Gastroesophageal sphincter (tissue), 4 donors: ENCODE measurements at regions not wholly inside any gene's neighbourhood (a gene's known extent, or its start where the extent isn't known, plus 50 kb on each side); places are given as distances from the start of the nearest gene placed in this dataset.

Experiments used
- ATAC-seq: fragments of 150-250 bp; one replicate; pipeline ENCODE4 v1.9.1; 2016; ENCODE audit warnings: mild to moderate bottlenecking, moderate library complexity
- H3K27ac ChIP-seq, 4 donors: fragments of 200-600 bp; sonication (generic) in 3 of 4; 1 replicate in 3 of 4; 2 replicates in 1 of 4; pipeline ENCODE4 v1.5.1; 2016 to 2019
- H3K27me3 ChIP-seq: fragments of 200-600 bp; sonication (generic); one replicate; pipeline ENCODE4 v1.5.1; 2019
- H3K36me3 ChIP-seq, 2 donors: fragments of 200-600 bp; sonication (generic); one replicate each; pipeline ENCODE4 v1.5.1; 2019; ENCODE audit warnings: control low read depth in 1 of 2
- H3K4me1 ChIP-seq, 3 donors: fragments of 200-600 bp; sonication (generic); 1 replicate in 2 of 3; 2 replicates in 1 of 3; pipeline ENCODE4 v1.5.1; 2016 to 2019; ENCODE audit warnings: control low read depth in 2 of 3
- H3K4me3 ChIP-seq, 2 donors: fragments of 200-600 bp; sonication (generic); one replicate each; pipeline ENCODE4 v1.5.1; 2019; ENCODE audit warnings: mild to moderate bottlenecking in 1 of 2, moderate library complexity in 1 of 2
- H3K9me3 ChIP-seq, 3 donors: fragments of 200-600 bp; sonication (generic); one replicate each; pipeline ENCODE4 v1.5.1; 2017 to 2019; ENCODE audit warnings: control low read depth in 2 of 3
- EP300 ChIP-seq: sonication (generic); formaldehyde crosslinking; IDR thresholded peaks from one replicate; pipeline ENCODE4 v1.6.1; 2017; ENCODE audit warnings: antibody characterized with exemption, mild to moderate bottlenecking
- POLR2A ChIP-seq, 2 donors: fragments of 450-650 bp; IDR thresholded peaks; one replicate each; pipeline ENCODE4 v1.6.1; 2017; ENCODE audit warnings: antibody characterized with exemption in 2 of 2, mild to moderate bottlenecking in 2 of 2, moderate library complexity in 1 of 2
- POLR2AphosphoS5 ChIP-seq: sonication (generic); formaldehyde crosslinking; IDR thresholded peaks from one replicate; pipeline ENCODE4 v1.6.1; 2017; ENCODE audit warnings: antibody characterized with exemption
- WGBS, 2 donors: methylation state at CpG; one replicate each; pipeline ENCODE4 v1.1.5; 2018; ENCODE audit warnings: low coverage in 1 of 2; 5-methylcytosine and 5-hydroxymethylcytosine counted together
- TF ChIP-seq, protein P1 (sequence below), 4 experiments: fragments of 200-600 bp in 2 of 4; fragments of 450-650 bp in 2 of 4; sonication (generic) in 1 of 4; IDR thresholded peaks; one replicate each; pipeline ENCODE4 v1.5.1; 2017 to 2019; ENCODE audit warnings: antibody characterized with exemption in 4 of 4, mild to moderate bottlenecking in 2 of 4, moderate library complexity in 2 of 4

DNA sequence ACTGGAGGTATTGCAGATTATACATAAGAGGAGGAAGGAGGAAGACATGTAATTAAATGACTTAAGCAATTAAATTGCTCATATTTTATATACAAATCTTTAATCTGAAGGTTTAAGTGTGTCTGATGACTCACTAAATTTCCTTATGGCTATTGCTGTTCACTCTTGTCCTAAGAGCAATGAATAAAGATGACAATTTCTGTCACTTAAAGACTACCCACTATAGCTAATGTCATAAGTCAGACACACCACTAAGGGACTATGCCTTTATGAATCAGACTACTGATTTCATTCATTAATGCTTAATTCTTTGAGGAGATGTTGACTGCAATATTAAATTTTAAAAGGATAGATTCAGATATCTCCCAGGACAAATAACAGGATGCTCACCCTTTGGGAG lies 1514.7 kb downstream of the PCDH18 start:
- no peaks in the 10 kb centered on the region for H3K9me3 ChIP-seq
- no peaks in the 10 kb centered on the region for H3K4me1 ChIP-seq
- H3K4me3 ChIP-seq = no peak overlapping the region
- no peak for ATAC-seq
- H3K27me3 ChIP-seq = no peaks in the 10 kb centered on the region
- TF ChIP-seq POLR2AphosphoS5 (no peak), POLR2A (IDR thresholded peaks at IDR 0.05) (no peak), EP300 (no peak)
- TF ChIP-seq, protein P1, sequence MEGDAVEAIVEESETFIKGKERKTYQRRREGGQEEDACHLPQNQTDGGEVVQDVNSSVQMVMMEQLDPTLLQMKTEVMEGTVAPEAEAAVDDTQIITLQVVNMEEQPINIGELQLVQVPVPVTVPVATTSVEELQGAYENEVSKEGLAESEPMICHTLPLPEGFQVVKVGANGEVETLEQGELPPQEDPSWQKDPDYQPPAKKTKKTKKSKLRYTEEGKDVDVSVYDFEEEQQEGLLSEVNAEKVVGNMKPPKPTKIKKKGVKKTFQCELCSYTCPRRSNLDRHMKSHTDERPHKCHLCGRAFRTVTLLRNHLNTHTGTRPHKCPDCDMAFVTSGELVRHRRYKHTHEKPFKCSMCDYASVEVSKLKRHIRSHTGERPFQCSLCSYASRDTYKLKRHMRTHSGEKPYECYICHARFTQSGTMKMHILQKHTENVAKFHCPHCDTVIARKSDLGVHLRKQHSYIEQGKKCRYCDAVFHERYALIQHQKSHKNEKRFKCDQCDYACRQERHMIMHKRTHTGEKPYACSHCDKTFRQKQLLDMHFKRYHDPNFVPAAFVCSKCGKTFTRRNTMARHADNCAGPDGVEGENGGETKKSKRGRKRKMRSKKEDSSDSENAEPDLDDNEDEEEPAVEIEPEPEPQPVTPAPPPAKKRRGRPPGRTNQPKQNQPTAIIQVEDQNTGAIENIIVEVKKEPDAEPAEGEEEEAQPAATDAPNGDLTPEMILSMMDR (IDR thresholded peaks at IDR 0.05) = no peak
- no peaks in the 10 kb centered on the region for H3K36me3 ChIP-seq
- H3K27ac ChIP-seq = no peak overlapping the region

DNA sequence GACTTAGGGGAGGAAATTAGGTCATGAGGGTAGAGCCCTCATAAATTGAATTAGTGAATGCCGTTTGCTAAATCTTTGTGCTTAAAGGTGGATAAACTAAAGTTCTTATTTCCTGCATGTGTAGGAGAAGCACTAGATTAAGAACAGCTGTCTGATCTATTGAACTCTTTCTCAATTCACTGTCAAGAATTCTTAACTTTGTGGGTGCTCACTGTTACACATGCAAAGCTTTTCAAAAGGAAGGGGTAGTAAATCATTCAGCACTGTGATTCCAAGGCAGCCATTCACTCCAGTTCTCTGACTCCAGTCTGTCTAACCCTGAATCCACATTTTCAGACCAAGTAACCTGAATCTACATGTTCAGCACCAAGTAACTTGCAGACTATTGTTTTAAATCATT lies 1520.1 kb downstream of the PCDH18 start:
- H3K36me3 ChIP-seq = no peaks in the 10 kb centered on the region
- H3K27ac ChIP-seq = no peak overlapping the region
- no peaks in the 10 kb centered on the region for H3K9me3 ChIP-seq
- WGBS, 2 donors = 33% methylated on average over 1 of the region's 1 CpG
- TF ChIP-seq POLR2AphosphoS5 = no peak
- no peak for TF ChIP-seq POLR2A (IDR thresholded peaks at IDR 0.05)
- no peak for TF ChIP-seq EP300
- TF ChIP-seq, protein P1 (IDR thresholded peaks at IDR 0.05) = no peak
- H3K27me3 ChIP-seq = no peaks in the 10 kb centered on the region
- H3K4me3 ChIP-seq = no peak overlapping the region
- H3K4me1 ChIP-seq = no peaks in the 10 kb centered on the region
- ATAC-seq = no peak

DNA sequence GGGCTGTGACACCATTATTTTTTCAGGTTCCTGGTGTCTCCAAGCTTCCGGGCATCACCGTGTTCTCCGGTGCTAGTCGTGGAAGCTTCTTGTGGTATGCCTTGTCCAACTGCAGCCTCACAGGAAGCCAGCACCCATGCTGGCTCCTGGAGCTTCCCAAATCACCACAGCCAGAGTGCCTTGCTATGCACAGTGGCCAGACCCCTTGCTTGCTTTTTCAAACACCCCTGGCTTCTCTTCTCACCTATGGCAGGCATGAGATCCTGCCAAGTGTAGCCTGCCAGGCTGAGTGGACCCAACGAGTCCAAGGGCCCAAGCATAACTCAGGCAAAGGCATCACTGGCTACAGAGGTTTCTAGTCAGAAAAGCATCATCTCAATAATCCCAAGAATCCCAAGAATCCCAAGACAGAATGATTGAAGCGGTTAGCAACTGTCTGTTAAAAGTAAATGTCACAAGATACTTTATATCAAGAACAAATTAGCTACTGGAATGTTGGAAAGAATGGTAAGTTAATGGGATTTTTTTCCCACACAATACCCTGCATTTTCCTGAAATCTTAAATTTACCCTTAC lies 1522.9 kb downstream of the PCDH18 start:
- H3K4me1 ChIP-seq = no peaks in the 10 kb centered on the region
- no peaks in the 10 kb centered on the region for H3K9me3 ChIP-seq
- no peak overlapping the region for H3K27ac ChIP-seq
- TF ChIP-seq, protein P1 (IDR thresholded peaks at IDR 0.05) = no peak
- TF ChIP-seq POLR2AphosphoS5 (no peak), POLR2A (IDR thresholded peaks at IDR 0.05) (no peak), EP300 (no peak)
- H3K4me3 ChIP-seq = no peak overlapping the region
- 70 to 75% methylated on average over 1 to 4 of the region's 6 CpGs for WGBS, 2 donors
- H3K27me3 ChIP-seq = no peaks in the 10 kb centered on the region
- no peak for ATAC-seq
- H3K36me3 ChIP-seq = no peaks in the 10 kb centered on the region

DNA sequence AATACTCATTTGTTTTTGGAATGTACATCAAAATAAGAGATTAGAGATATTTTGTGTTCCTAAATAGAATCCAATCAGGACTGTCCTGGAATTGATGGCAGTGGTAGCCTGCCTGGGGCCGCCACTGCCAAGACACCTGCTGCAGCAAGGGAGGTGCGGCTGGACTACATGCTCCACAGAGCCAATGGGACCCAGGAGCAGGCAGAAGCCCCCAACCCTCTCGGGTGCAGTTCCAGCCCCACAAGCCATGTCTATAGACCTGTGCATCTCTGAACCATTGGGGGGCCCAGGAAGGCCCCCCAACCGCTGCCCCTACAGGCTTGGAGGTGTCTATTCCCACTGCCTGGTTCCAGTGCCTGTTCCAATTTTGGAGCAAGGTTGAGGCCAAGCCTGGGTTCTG lies 1524.3 kb downstream of the PCDH18 start:
- TF ChIP-seq, protein P1 (IDR thresholded peaks at IDR 0.05) = no peak
- no peak for TF ChIP-seq POLR2A (IDR thresholded peaks at IDR 0.05)
- TF ChIP-seq POLR2AphosphoS5 = no peak
- no peak for TF ChIP-seq EP300
- Histone ChIP-seq H3K36me3 (no peaks in the 10 kb centered on the region), H3K4me1 (no peaks in the 10 kb centered on the region), H3K27ac (no peak overlapping the region), H3K9me3 (no peaks in the 10 kb centered on the region), H3K4me3 (no peak overlapping the region), H3K27me3 (no peaks in the 10 kb centered on the region)
- 90 to 95% methylated on average over 2 of the region's 4 CpGs for WGBS, 2 donors
- ATAC-seq = no peak

DNA sequence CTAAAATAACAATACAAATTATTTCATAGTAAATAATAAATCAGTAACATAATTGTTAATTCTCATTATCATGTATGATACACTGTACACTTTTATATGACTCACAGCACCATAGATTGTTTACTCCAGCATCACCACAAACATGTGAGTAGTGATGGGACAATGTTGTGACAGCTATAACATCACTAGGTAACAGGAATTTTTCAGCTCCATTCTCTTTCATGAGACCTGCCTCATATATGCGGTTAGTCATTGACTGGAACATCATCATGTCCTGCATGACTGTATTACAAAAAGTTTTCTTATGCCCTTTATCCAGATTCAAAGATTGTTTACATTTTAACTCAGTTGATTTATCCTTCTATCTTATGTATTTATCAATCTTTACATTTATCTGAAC lies 1530.0 kb downstream of the PCDH18 start:
- ATAC-seq = no peak
- Histone ChIP-seq H3K9me3 (no peaks in the 10 kb centered on the region), H3K36me3 (no peaks in the 10 kb centered on the region), H3K4me3 (no peak overlapping the region), H3K27ac (no peak overlapping the region), H3K27me3 (no peaks in the 10 kb centered on the region), H3K4me1 (no peaks in the 10 kb centered on the region)
- TF ChIP-seq POLR2AphosphoS5 (no peak), POLR2A (IDR thresholded peaks at IDR 0.05) (no peak), EP300 (no peak)
- TF ChIP-seq, protein P1 (IDR thresholded peaks at IDR 0.05) = no peak
- 91 to 100% methylated on average over 1 of the region's 1 CpG for WGBS, 2 donors
